ENCODE measurements at regions not wholly inside any gene's neighbourhood (a gene's known extent, or its start where the extent isn't known, plus 50 kb on each side); places are given as distances from the start of the nearest gene placed in this dataset.
"Not testable (repeated sequence)": the region's sequence is repeated elsewhere in the genome, so short reads cannot be mapped to it uniquely, and the experiment has no call there.

DNA sequence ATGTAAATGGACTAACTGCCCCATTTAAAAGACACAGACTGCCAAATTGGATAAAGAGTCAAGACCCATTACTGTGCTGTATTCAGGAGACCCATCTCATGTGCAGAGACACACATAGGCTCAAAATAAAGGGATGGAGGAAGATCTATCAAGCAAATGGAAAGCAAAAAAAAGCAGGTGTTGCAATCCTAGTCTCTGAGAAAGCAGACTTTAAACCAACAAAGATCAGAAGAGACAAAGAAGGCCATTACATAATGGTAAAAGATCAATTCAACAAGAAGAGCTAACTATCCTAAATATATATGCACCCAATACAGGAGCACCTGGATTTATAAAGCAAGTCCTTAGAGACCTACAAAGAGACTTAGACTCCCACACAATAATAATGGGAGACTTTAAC, 134.6 kb upstream of the STARD13 start:
- TF ChIP-seq, protein P1, sequence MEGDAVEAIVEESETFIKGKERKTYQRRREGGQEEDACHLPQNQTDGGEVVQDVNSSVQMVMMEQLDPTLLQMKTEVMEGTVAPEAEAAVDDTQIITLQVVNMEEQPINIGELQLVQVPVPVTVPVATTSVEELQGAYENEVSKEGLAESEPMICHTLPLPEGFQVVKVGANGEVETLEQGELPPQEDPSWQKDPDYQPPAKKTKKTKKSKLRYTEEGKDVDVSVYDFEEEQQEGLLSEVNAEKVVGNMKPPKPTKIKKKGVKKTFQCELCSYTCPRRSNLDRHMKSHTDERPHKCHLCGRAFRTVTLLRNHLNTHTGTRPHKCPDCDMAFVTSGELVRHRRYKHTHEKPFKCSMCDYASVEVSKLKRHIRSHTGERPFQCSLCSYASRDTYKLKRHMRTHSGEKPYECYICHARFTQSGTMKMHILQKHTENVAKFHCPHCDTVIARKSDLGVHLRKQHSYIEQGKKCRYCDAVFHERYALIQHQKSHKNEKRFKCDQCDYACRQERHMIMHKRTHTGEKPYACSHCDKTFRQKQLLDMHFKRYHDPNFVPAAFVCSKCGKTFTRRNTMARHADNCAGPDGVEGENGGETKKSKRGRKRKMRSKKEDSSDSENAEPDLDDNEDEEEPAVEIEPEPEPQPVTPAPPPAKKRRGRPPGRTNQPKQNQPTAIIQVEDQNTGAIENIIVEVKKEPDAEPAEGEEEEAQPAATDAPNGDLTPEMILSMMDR (conservative IDR thresholded peaks at IDR 0.05), result not testable (repeated sequence)
- not testable (repeated sequence) for TF ChIP-seq ZFX (IDR thresholded peaks at IDR 0.05)

Measured in C4-2B (cell line).